Activated naive CD4-positive, alpha-beta T cell treated with Interleukin-2 at 50 U/mL for 16 hours (primary cell): ENCODE measurements at regions not wholly inside any gene's neighbourhood (a gene's known extent, or its start where the extent isn't known, plus 50 kb on each side); places are given as distances from the start of the nearest gene placed in this dataset.

Experiments
- DNase-seq: peaks from one replicate; pipeline ENCODE4 v3.0.0-alpha.2; 2020

GRCh38 chr13:48181482-48182145, 51.4 kb upstream of the ITM2B start:
- DNase-seq = no peak

GRCh38 chr13:48178126-48178525, 54.9 kb upstream of the ITM2B start:
- DNase-seq = no peak

GRCh38 chr13:48176781-48177180, 56.2 kb upstream of the ITM2B start:
- no peak for DNase-seq

GRCh38 chr13:48175185-48175584, 57.8 kb upstream of the ITM2B start:
- DNase-seq = no peak

- no peak for DNase-seq
Measured at GRCh38 chr13:48167866-48168265, 65.1 kb upstream of the ITM2B start.

- DNase-seq = no peak
Measured at GRCh38 chr13:48165727-48166126, 67.3 kb upstream of the ITM2B start.

GRCh38 chr13:48165063-48165462, 67.9 kb upstream of the ITM2B start:
- DNase-seq = no peak

GRCh38 chr13:48163061-48163460, 68.2 kb upstream of the MED4 start:
- no peak for DNase-seq

- DNase-seq = no peak
Measured at GRCh38 chr13:48162217-48162616, 67.3 kb upstream of the MED4 start.

GRCh38 chr13:48161530-48162179, 66.8 kb upstream of the MED4 start:
- no peak for DNase-seq

- no peak for DNase-seq
Measured at GRCh38 chr13:48160606-48161278, 65.8 kb upstream of the MED4 start.

GRCh38 chr13:48159826-48160225, 64.9 kb upstream of the MED4 start:
- no peak for DNase-seq

- no peak for DNase-seq
Measured at GRCh38 chr13:48159401-48159800, 64.5 kb upstream of the MED4 start.

GRCh38 chr13:48158915-48159314, 64.0 kb upstream of the MED4 start:
- no peak for DNase-seq

- DNase-seq = no peak
Measured at GRCh38 chr13:48158290-48158689, 63.4 kb upstream of the MED4 start.

- DNase-seq = peak; percentile 73
Measured at GRCh38 chr13:48156466-48156865, 61.6 kb upstream of the MED4 start.

- DNase-seq = no peak
Measured at GRCh38 chr13:48155848-48156247, 60.9 kb upstream of the MED4 start.

- no peak for DNase-seq
Measured at GRCh38 chr13:48154671-48155070, 59.8 kb upstream of the MED4 start.

- DNase-seq = no peak
Measured at GRCh38 chr13:48153186-48153585, 58.3 kb upstream of the MED4 start.

- DNase-seq = no peak
Measured at GRCh38 chr13:48151363-48152161, 56.7 kb upstream of the MED4 start.

- DNase-seq = no peak
Measured at GRCh38 chr13:48148454-48148853, 53.5 kb upstream of the MED4 start.

- DNase-seq = no peak
Measured at GRCh38 chr13:48146636-48147035, 51.7 kb upstream of the MED4 start.

GRCh38 chr13:48146122-48146521, 51.2 kb upstream of the MED4 start:
- DNase-seq = no peak
